ENCODE measurements at regions not wholly inside any gene's neighbourhood (a gene's known extent, or its start where the extent isn't known, plus 50 kb on each side); places are given as distances from the start of the nearest gene placed in this dataset.

DNA sequence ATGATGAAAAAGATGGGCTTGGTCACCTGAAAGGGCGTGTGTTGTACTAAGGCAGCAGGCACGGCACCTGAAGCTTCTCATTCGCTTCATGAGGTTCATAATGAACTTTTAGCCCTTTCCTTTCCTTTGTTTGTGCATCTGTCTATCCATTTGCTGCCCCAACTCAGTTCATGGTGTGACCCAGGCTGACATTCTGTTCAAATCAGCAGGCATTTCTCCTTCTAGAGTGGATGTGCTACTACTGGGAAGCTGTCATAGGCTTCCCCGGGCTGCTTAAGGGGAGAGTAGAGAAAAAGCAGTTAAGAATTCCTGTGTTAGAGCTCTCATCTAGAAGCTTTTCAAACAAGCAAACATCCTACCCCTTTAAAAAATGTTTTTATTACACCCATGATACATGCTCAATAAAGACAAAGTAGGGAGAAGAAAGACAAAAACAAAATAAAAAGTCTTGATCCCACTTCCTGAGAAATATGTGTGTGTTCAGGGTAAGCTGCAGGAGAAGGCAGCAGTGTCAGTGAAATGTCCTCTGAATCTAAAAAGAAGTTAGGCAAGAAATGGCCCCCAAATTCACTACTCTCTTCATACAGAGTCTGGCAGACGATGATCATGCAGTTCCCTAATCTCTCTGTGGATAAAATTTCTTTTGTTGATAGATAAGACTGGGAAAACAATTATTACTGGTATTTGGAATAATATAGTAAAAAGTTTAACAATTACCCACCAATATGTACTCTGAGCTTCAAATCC lies 136.9 kb upstream of the PFN2 start:
- H2AFZ ChIP-seq (ENCODE audit: low read length) = no peak overlapping the region
- Mint-ChIP-seq H3K9me3 (no peaks in the 10 kb centered on the region), H3K4me1 (peaks cover 24 to 31% of the 10 kb centered on the region in 2 experiments), H3K27me3 (ENCODE audit: low read depth) (no peaks in the 10 kb centered on the region), H3K36me3 (ENCODE audit: insufficient read depth in 1 of 3, low read depth in 3 of 3) (no peaks in the 10 kb centered on the region), H3K4me3 (no peak overlapping the region), H3K27ac (no peak overlapping the region)
- no peak overlapping the region for H3K4ac ChIP-seq (ENCODE audit: low read depth, low read length)
- no peak overlapping the region for H2BK5ac ChIP-seq (ENCODE audit: insufficient read length, low read length)
- H2BK20ac ChIP-seq (ENCODE audit: low read depth, low read length, poor library complexity, severe bottlenecking) = no peak overlapping the region
- H2BK15ac ChIP-seq (ENCODE audit: low read depth, low read length) = no peak overlapping the region
- no peak overlapping the region for H3K18ac ChIP-seq (ENCODE audit: insufficient read length, low read depth, low read length)
- WGBS (ENCODE audit: extremely low coverage, insufficient read length, low lambda C conversion rate) = no CpG with 5 or more reads among the region's 5 CpGs
- DNase-seq = no peak
- no peaks in the 10 kb centered on the region for H3K79me2 ChIP-seq (ENCODE audit: insufficient read depth, low read length)
- no peak overlapping the region for H2AK5ac ChIP-seq (ENCODE audit: insufficient read length, low read length)
- H3K27me3 ChIP-seq (ENCODE audit: insufficient read depth, low read length) = no peaks in the 10 kb centered on the region
- H4K5ac ChIP-seq (ENCODE audit: insufficient read length, low read depth, low read length) = no peak overlapping the region
- H3K56ac ChIP-seq (ENCODE audit: insufficient read length, low read depth, low read length) = no peak overlapping the region
- H4K8ac ChIP-seq (replicated peaks; ENCODE audit: insufficient read length, low read depth, low read length) = no peak overlapping the region
- no peak overlapping the region for H3K14ac ChIP-seq (ENCODE audit: insufficient read depth, low read length)
- no peak overlapping the region for H4K91ac ChIP-seq (ENCODE audit: insufficient read length, low read depth, low read length)
- H3K9me3 ChIP-seq (ENCODE audit: control insufficient read depth, low read depth, low read length) = no peaks in the 10 kb centered on the region
- no peak overlapping the region for H3K23ac ChIP-seq (ENCODE audit: insufficient read length, low read depth, low read length)
- no peak overlapping the region for H3K9ac ChIP-seq (ENCODE audit: extremely low read depth, insufficient read length, low read length)
- H2BK12ac ChIP-seq (ENCODE audit: insufficient read length, low read depth, low read length) = no peak overlapping the region
- H4K20me1 ChIP-seq (ENCODE audit: control insufficient read depth, insufficient read depth, insufficient read length) = no peaks in the 10 kb centered on the region
- no peaks in the 10 kb centered on the region for H3K23me2 ChIP-seq (ENCODE audit: insufficient read length, low read depth, low read length, poor library complexity, severe bottlenecking)
- H3K4me2 ChIP-seq (ENCODE audit: insufficient read depth, insufficient read length, low read length) = no peak overlapping the region
- no peak overlapping the region for H3T11ph ChIP-seq (ENCODE audit: low read length)
- H3K27ac ChIP-seq (ENCODE audit: insufficient read length, low read depth, low read length) = no peak overlapping the region
- H2BK120ac ChIP-seq (ENCODE audit: low read depth, low read length, poor library complexity, severe bottlenecking) = no peak overlapping the region
- H3K79me1 ChIP-seq (ENCODE audit: insufficient read depth, low read depth, low read length, poor library complexity, severe bottlenecking) = no peaks in the 10 kb centered on the region
- TF ChIP-seq, protein P1, sequence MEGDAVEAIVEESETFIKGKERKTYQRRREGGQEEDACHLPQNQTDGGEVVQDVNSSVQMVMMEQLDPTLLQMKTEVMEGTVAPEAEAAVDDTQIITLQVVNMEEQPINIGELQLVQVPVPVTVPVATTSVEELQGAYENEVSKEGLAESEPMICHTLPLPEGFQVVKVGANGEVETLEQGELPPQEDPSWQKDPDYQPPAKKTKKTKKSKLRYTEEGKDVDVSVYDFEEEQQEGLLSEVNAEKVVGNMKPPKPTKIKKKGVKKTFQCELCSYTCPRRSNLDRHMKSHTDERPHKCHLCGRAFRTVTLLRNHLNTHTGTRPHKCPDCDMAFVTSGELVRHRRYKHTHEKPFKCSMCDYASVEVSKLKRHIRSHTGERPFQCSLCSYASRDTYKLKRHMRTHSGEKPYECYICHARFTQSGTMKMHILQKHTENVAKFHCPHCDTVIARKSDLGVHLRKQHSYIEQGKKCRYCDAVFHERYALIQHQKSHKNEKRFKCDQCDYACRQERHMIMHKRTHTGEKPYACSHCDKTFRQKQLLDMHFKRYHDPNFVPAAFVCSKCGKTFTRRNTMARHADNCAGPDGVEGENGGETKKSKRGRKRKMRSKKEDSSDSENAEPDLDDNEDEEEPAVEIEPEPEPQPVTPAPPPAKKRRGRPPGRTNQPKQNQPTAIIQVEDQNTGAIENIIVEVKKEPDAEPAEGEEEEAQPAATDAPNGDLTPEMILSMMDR (conservative IDR thresholded peaks at IDR 0.05) = no peak
- peaks cover 3% of the 10 kb centered on the region; the same call in 1 of the 2 replicates for H3K4me1 ChIP-seq (ENCODE audit: insufficient read depth, low read length)
